Left cardiac atrium (tissue), 4 donors: ENCODE measurements at regions not wholly inside any gene's neighbourhood (a gene's known extent, or its start where the extent isn't known, plus 50 kb on each side); places are given as distances from the start of the nearest gene placed in this dataset.

Source experiments
- ATAC-seq, 2 donors: fragments of 200-7000 bp; cut with Tn5 transposase; one replicate each; pipeline ENCODE4 v1.9.1; 2020; ENCODE audit warnings: mild to moderate bottlenecking in 2 of 2, moderate library complexity in 2 of 2
- DNase-seq: peaks from one replicate; pipeline ENCODE4 v3.0.0-alpha.2; 2020
- intact Hi-C, 2 donors: fragments of 100-400 bp; cut with DNase I; formaldehyde crosslinking; loops; one replicate each; pipeline versions ENCODE4 v1.14.1 to v1.15.1; 2022 to 2023
- donor health status: DM: no; HTN: yes; CAD: no.
- donor health status: DM: no; HTN: yes; CAD: no; lungs with severe emphysema.
- donor health status: DM: yes; HTN: yes; CAD: no.
- donor health status: Dilated cardiomyopathy.

DNA sequence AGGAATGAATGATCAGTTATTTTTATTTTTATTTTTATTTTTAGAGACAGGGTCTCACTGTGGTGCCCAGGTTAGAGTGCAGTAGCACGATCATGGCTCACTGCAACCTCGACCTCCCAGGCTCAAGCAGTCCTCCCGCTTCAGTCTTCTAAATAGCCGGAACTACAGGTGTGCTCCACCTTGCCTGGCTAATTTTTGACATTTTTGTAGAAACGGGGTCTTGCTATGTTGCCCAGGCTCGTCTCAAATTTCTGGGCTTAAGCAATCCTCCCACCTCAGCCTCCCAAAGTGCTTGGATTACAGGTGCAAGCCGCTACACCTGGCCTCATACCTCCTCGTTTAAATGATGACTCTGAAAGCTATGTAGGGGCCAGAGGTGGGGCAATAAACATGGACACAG is 706.0 kb downstream of the MED13L start:
- ATAC-seq: no peak
- intact Hi-C loops: no loop called here

GRCh38 chr12:115571027-115571426 is 706.5 kb downstream of the MED13L start:
- ATAC-seq (no peak), DNase-seq (no peak)
- intact Hi-C loops: no loop called here

More for the DNA sequence above, 706.0 kb downstream of the MED13L start:
- no peak for DNase-seq

- intact Hi-C loops: no loop called here
- DNase-seq: no peak
- ATAC-seq: no peak
Observed at GRCh38 chr12:115570069-115570777, 707.3 kb downstream of the MED13L start.

GRCh38 chr12:115569345-115570068 is 708.0 kb downstream of the MED13L start:
- ATAC-seq (no peak), DNase-seq (no peak)
- intact Hi-C loops: no loop called here

DNA sequence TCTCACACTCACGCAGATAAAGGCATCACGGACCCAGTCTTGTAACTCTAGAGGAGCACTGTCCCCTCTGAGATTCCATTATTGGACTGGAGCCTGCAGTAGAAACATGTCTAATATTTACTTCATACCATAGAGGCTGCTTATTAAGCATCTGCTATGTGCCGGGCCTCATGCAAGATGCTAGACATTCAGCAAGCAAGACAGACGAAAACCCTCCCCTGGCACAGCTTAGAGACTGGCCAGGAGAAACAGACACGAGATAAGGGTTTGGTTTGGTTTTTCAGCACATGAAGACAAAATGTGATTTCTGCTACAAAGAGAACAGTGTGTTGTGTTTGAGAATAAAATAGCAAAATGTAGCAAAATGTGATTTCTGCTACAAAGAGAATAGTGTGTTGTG is 719.2 kb downstream of the MED13L start:
- intact Hi-C loops: no loop called here
- ATAC-seq: no peak
- no peak for DNase-seq

GRCh38 chr12:115553622-115554021 is 723.9 kb downstream of the MED13L start:
- DNase-seq: no peak
- intact Hi-C loops: no loop called here
- no peak for ATAC-seq

DNA sequence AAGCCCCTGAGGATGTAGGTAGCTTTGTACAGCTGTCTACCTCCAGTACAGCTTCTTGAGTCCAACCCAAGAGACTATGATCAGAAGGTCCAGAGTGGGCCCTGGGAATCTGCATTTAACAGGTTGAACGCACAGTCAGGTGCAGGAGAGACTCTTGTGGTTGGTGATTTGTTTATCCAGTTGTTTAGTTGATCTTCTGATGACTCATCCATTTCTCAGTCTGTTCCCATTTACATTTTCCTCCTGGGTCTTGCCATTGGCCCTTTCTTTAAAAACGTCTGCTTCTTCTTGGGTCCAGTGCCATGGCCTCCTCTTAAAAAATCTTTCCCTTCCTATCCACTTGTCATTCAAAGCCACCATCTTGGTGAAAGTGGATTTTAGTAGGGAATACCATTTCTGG is 734.2 kb downstream of the MED13L start:
- DNase-seq (no peak), ATAC-seq (no peak)
- intact Hi-C loops: no loop called here

DNA sequence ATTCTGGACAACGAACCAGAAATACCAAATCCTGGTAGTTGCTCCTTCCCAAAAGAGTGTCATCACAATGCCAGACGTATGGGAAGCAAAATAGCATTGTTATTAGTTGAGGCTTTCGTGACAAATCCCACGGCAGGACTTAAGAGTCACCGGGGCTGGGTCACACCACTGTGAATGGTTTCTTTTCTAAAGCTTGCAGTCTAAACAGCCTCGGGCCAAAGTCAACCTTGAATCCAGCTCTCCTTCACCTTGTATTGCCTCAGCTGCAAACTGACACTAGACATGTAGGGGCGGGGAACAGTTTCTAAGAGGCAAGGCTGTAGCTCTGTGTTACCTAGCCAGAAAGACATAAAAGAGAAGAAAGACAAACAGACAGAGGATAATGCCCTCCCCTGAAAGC is 734.8 kb downstream of the MED13L start:
- intact Hi-C loops: no loop called here
- DNase-seq (no peak), ATAC-seq (no peak)

DNA sequence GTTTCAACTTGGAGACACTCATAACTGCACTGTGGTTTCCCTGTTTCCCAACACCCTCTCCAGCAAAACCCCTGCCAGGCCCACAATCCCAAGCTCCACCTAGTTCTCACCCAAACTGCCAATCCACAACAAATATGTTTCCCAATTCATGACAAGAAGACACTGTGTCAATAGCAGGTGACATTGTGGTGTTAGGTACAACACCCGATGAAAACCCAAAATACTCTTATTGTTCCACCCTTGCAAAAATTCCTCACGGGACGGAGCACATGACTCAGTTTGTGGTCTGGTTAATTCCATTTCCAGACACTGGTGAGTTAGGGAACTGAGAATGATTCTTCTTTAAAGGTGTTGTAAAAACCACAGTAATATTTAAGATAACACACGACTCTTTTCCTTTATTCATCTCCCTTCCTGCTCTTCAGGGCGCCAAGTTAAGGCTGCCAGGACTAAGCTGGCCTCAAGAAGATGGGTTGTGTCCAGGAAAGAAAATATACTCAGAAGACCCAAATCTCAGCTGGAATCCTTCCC is 735.5 kb downstream of the MED13L start:
- DNase-seq (no peak), ATAC-seq (no peak)
- intact Hi-C loops: no loop called here

GRCh38 chr12:115528466-115528865 is 749.0 kb downstream of the MED13L start:
- intact Hi-C loops: no loop called here
- DNase-seq (no peak), ATAC-seq (no peak)

GRCh38 chr12:115521771-115522409 is 755.6 kb downstream of the MED13L start:
- intact Hi-C loops: no loop called here
- no peak for ATAC-seq
- no peak for DNase-seq

GRCh38 chr12:115519887-115520286 is 757.6 kb downstream of the MED13L start:
- intact Hi-C loops: no loop called here
- DNase-seq: no peak
- ATAC-seq: no peak

- DNase-seq: no peak
- intact Hi-C loops: no loop called here
- no peak for ATAC-seq
Observed at GRCh38 chr12:115519359-115519758, 758.1 kb downstream of the MED13L start.

DNA sequence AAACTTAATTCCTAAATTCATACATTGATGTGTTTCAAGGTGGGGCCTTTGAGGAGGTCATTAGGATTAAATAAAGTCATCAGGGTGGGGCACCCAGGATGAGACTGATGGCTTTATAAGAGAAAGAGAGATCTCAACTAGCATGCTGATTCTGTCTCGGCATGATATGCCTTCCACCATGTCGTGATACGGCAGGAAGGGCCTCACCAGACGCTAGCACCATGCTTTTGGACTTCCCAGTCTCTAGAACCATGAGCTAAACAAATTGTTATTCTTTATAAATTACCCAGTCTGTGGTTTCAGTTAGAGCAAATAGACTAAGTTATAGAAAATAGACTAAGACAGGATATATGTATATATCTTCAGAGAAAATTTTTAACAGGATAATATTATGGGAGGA is 759.6 kb downstream of the MED13L start:
- DNase-seq (no peak), ATAC-seq (no peak)
- intact Hi-C loops: no loop called here

DNA sequence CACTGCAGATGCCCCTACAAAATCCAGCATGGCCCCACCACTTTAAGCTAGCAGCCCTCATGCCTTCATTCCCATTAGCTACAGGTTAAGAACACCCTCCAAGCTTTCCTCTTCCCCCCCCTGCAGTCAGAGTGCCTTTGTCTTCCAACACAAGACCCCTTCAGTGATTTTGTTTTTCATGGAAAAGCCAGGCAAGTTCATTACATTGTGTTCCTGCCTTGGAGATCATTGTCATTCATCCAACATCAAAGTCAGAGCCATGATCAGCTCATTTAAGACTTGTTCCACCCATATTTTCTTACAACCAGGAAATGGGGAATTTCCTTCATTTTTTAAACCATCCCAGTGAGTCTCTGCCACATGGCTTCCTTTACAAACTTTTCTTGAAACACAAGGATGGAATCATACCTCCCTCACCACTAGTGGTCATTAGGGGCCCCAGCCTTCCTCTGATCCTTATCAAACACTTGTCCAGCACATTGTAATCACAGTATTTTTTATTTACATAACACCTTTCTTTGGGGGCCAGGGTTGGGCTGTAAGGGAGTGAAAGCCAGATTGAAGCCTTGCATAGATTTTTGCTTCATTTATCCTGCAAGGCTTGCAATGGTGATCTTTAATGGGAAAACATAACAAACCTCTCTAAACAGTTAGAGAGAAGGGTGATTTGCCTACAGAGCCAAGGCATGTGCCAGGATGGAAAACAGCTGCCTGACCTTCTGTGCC is 765.3 kb downstream of the MED13L start:
- DNase-seq: no peak
- no peak for ATAC-seq
- intact Hi-C loops: no loop called here

- ATAC-seq: no peak
- no peak for DNase-seq
- intact Hi-C loops: no loop called here
Observed at GRCh38 chr12:115511305-115511704, 766.2 kb downstream of the MED13L start.

DNA sequence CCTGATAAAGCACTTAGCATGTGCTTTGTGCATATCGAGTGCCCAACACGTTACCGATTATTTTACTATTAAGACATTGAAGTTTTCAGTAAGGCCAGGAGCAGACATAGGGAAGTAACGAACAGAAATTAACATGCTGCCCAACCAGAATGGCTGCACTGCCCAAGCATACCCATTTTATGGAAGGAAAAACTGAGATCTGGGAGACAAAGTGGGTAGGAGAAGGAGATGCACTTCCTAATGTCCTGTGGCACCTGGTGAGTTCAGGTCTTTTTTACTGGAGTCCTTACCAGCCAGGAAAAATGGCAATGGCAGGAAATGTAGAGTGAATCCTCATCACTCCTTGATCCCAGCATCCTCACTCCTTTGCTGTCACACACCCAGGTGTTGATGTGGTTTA is 768.5 kb downstream of the MED13L start:
- DNase-seq (no peak), ATAC-seq (no peak)
- intact Hi-C loops: no loop called here

- DNase-seq (peak; percentile 21), ATAC-seq (peak; percentile 62)
- intact Hi-C loops: no loop called here
Observed at GRCh38 chr12:115507951-115508722, 769.4 kb downstream of the MED13L start.

- DNase-seq (no peak), ATAC-seq (no peak)
- intact Hi-C loops: no loop called here
Observed at GRCh38 chr12:115507560-115507889, 770.0 kb downstream of the MED13L start.
